Neural cell (in vitro differentiated cells): ENCODE measurements at regions not wholly inside any gene's neighbourhood (a gene's known extent, or its start where the extent isn't known, plus 50 kb on each side); places are given as distances from the start of the nearest gene placed in this dataset.

Experiments used
- H2AFZ ChIP-seq: fragments of 200-600, 300-800 bp; sonication (generic), shearing (Covaris generic); 2 replicates; pipeline ENCODE4 v1.6.0; 2014; ENCODE audit warnings: low read depth, mild to moderate bottlenecking, antibody characterized with exemption, low read length, moderate library complexity
- H3F3A ChIP-seq: fragments of 200-600 bp; shearing (Covaris generic); 2 replicates; pipeline ENCODE4 v1.6.1; 2016; ENCODE audit warnings: mild to moderate bottlenecking, moderate library complexity, mixed read lengths, antibody characterized with exemption, low read length; ENCODE audit not compliant: insufficient read depth, poor library complexity, severe bottlenecking
- H3K27ac ChIP-seq: fragments of 200-600, 300-800 bp; sonication (generic), shearing (Covaris generic); 2 replicates; pipeline ENCODE4 v1.5.1; 2014; ENCODE audit warnings: mild to moderate bottlenecking, low read length, moderate library complexity
- H3K27me3 ChIP-seq: fragments of 300-800, 200-600 bp; sonication (generic), shearing (Covaris generic); 2 replicates; pipeline ENCODE4 v1.6.0; 2014; ENCODE audit warnings: mild to moderate bottlenecking, low read depth, low read length, moderate library complexity; ENCODE audit not compliant: insufficient read depth
- H3K36me3 ChIP-seq: fragments of 300-800, 200-600 bp; sonication (generic), shearing (Covaris generic); 2 replicates; pipeline ENCODE4 v1.5.1; 2014; ENCODE audit warnings: mild to moderate bottlenecking, antibody characterized with exemption, low read length, moderate library complexity; ENCODE audit not compliant: insufficient read depth
- H3K4me2 ChIP-seq: fragments of 300-800, 200-600 bp; sonication (generic), shearing (Covaris generic); 2 replicates; pipeline ENCODE4 v1.6.0; 2014; ENCODE audit warnings: mild to moderate bottlenecking, low read length
- H3K4me3 ChIP-seq: fragments of 300-800, 200-600 bp; sonication (generic), shearing (Covaris generic); 2 replicates; pipeline ENCODE4 v1.5.1; 2014; ENCODE audit warnings: mild to moderate bottlenecking, low read length, moderate library complexity
- H3K79me2 ChIP-seq: fragments of 200-600 bp; shearing (Covaris generic); replicated peaks from 2 replicates; pipeline ENCODE4 v1.6.0; 2014; ENCODE audit warnings: mild to moderate bottlenecking, low read length, moderate library complexity; ENCODE audit not compliant: insufficient read depth
- H3K9ac ChIP-seq: fragments of 300-800, 200-600 bp; sonication (generic), shearing (Covaris generic); 2 replicates; pipeline ENCODE4 v1.6.1; 2016; ENCODE audit warnings: mild to moderate bottlenecking, low read length, mixed read lengths
- H3K9me2 ChIP-seq: fragments of 200-600 bp; shearing (Covaris generic); 2 replicates; pipeline ENCODE4 v1.6.1; 2016; ENCODE audit warnings: mild to moderate bottlenecking, low read length, mixed read lengths; ENCODE audit not compliant: insufficient read depth
- H3K9me3 ChIP-seq: fragments of 200-600, 300-800 bp; sonication (generic), shearing (Covaris generic); 2 replicates; pipeline ENCODE4 v1.6.1; 2016; ENCODE audit warnings: mild to moderate bottlenecking, mixed run types, low read length, moderate library complexity, mixed read lengths
- H4K20me1 ChIP-seq: fragments of 200-600 bp; shearing (Covaris generic); 2 replicates; pipeline ENCODE4 v1.6.1; 2016; ENCODE audit warnings: mild to moderate bottlenecking, mixed run types; ENCODE audit not compliant: insufficient read depth
- CTCF ChIP-seq: fragments of 450-650 bp; IDR thresholded peaks from 2 replicates; pipeline ENCODE4 v1.5.1; 2014; ENCODE audit warnings: antibody characterized with exemption, mild to moderate bottlenecking, moderate library complexity; ENCODE audit not compliant: poor library complexity, severe bottlenecking
- EP300 ChIP-seq: fragments of 450-650 bp; conservative IDR thresholded peaks from 2 replicates; pipeline ENCODE4 v1.6.1; 2014; ENCODE audit warnings: antibody characterized with exemption, mild to moderate bottlenecking, moderate library complexity; ENCODE audit not compliant: poor library complexity, severe bottlenecking
- EZH2 ChIP-seq: fragments of 200-600, 300-800 bp; shearing (Covaris generic), sonication (generic); IDR thresholded peaks from 2 replicates; pipeline ENCODE4 v1.6.1; 2014; ENCODE audit warnings: antibody characterized with exemption, low read length, borderline replicate concordance, mild to moderate bottlenecking; ENCODE audit not compliant: insufficient read depth, poor library complexity, severe bottlenecking
- MXI1 ChIP-seq: fragments of 450-650 bp; conservative IDR thresholded peaks from 2 replicates; pipeline ENCODE4 v1.6.1; 2014; ENCODE audit warnings: antibody characterized with exemption, mild to moderate bottlenecking; ENCODE audit not compliant: poor library complexity, severe bottlenecking
- POLR2AphosphoS5 ChIP-seq: IDR thresholded peaks from 2 replicates; pipeline ENCODE4 v1.6.1; 2012
- RAD21 ChIP-seq: fragments of 450-650 bp; conservative IDR thresholded peaks from 2 replicates; pipeline ENCODE4 v1.6.1; 2014; ENCODE audit warnings: antibody characterized with exemption, mild to moderate bottlenecking, moderate library complexity
- REST ChIP-seq: IDR thresholded peaks from 2 replicates; pipeline ENCODE4 v1.6.1; 2012; ENCODE audit warnings: borderline replicate concordance
- SMC3 ChIP-seq: fragments of 450-650 bp; conservative IDR thresholded peaks from 2 replicates; pipeline ENCODE4 v1.6.1; 2014; ENCODE audit warnings: antibody characterized with exemption, mild to moderate bottlenecking, moderate library complexity; ENCODE audit not compliant: poor library complexity
- TAF1 ChIP-seq: IDR thresholded peaks from 2 replicates; pipeline ENCODE4 v1.6.1; 2012; ENCODE audit warnings: low read depth

DNA sequence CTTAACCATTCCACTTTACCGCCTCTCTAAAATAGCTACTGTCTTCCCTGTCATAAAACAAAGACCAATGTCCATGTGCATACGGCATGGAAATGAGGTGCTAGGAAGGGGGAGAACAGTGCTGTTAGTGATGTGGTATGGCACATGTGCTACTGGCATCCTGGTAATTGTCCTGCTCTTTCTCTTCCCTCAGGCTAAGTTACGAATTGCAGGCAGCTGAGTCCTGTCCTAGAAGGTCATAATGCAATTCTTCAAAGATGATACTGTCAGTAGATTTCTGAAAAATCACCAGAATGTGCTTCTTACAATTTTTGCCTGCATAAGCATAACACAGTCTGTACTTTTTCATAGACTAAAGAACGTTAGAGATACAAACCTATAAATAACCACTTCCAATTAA, 216.8 kb downstream of the RSL24D1 start:
- no peaks in the 10 kb centered on the region for H3K9me3 ChIP-seq
- no peak overlapping the region for H3K4me2 ChIP-seq
- no peaks in the 10 kb centered on the region for H3F3A ChIP-seq
- no peaks in the 10 kb centered on the region for H3K79me2 ChIP-seq
- H3K27ac ChIP-seq: no peak overlapping the region
- H3K9ac ChIP-seq: no peak overlapping the region
- no peaks in the 10 kb centered on the region for H4K20me1 ChIP-seq
- no peaks in the 10 kb centered on the region for H3K9me2 ChIP-seq
- TF ChIP-seq CTCF (no peak), TAF1 (no peak), EZH2 (no peak), REST (no peak), MXI1 (no peak), SMC3 (no peak), POLR2AphosphoS5 (no peak), RAD21 (no peak), EP300 (no peak)
- H3K36me3 ChIP-seq: no peaks in the 10 kb centered on the region
- H2AFZ ChIP-seq: no peak overlapping the region
- no peak overlapping the region for H3K4me3 ChIP-seq
- no peaks in the 10 kb centered on the region for H3K27me3 ChIP-seq

DNA sequence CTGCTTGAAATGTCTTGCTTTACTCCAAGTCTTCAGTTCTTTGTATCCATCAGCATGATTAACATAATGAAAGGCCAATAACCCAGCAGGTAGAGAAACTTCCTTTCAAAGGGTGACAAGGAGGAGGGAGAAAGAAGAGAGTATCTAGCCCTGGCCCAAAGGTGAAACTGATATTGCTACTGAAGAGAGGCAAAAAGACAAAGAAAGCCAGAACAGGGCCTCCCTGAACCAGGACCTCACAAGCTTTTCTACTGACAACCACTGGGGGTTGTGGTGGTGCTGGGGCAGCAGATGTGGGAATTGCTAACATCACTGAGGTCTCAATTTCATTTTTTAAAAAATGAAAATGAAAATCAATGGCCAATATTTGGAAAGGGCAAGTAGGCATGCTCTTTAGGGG, 234.1 kb downstream of the RSL24D1 start:
- H3K9me3 ChIP-seq: no peaks in the 10 kb centered on the region
- no peak overlapping the region for H3K27ac ChIP-seq
- no peak overlapping the region for H3K9ac ChIP-seq
- no peak for TF ChIP-seq EP300
- TF ChIP-seq SMC3: no peak
- H3K36me3 ChIP-seq: no peaks in the 10 kb centered on the region
- no peak overlapping the region for H3K4me3 ChIP-seq
- no peak overlapping the region for H2AFZ ChIP-seq
- H3K79me2 ChIP-seq: no peaks in the 10 kb centered on the region
- no peaks in the 10 kb centered on the region for H4K20me1 ChIP-seq
- no peaks in the 10 kb centered on the region for H3K9me2 ChIP-seq
- H3F3A ChIP-seq: no peaks in the 10 kb centered on the region
- no peak overlapping the region for H3K4me2 ChIP-seq
- no peaks in the 10 kb centered on the region for H3K27me3 ChIP-seq

DNA sequence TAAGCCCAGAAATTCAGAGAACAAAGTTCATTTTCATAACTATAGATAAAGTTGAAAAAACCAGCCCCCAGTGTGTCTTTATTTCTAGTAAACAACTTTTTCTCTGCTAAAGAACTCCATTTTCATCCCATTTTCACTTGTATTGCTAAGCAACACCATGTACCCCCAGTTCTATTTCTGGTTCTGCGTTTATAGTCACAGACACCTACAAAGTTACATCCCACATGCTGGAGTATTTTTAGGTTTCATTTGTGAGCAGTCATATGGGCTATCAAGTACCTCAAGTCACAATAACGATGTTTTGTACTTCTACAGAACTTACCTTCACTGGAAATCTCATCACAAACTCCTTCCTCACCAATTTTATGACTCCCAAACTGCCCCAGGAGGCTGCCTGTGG, 236.5 kb downstream of the RSL24D1 start:
- Histone ChIP-seq H3K27me3 (no peaks in the 10 kb centered on the region), H3K36me3 (no peaks in the 10 kb centered on the region), H3K9ac (no peak overlapping the region), H3K27ac (no peak overlapping the region), H3K4me3 (no peak overlapping the region), H3K4me2 (no peak overlapping the region), H3K9me2 (no peaks in the 10 kb centered on the region), H3F3A (no peaks in the 10 kb centered on the region), H4K20me1 (no peaks in the 10 kb centered on the region), H3K79me2 (no peaks in the 10 kb centered on the region), H3K9me3 (no peaks in the 10 kb centered on the region), H2AFZ (no peak overlapping the region)
- TF ChIP-seq POLR2AphosphoS5 (no peak), CTCF (no peak), SMC3 (no peak), MXI1 (no peak), EP300 (no peak), EZH2 (no peak), RAD21 (no peak), TAF1 (no peak), REST (no peak)
